Stimulated activated CD4-positive, alpha-beta T cell treated with anti-CD3 and anti-CD28 coated beads, Interleukin-2, amount 100 ng/mL, for 24 hours (primary cell): ENCODE measurements at regions not wholly inside any gene's neighbourhood (a gene's known extent, or its start where the extent isn't known, plus 50 kb on each side); places are given as distances from the start of the nearest gene placed in this dataset.
"Not testable (repeated sequence)": the region's sequence is repeated elsewhere in the genome, so short reads cannot be mapped to it uniquely, and the experiment has no call there.

Source experiments
- DNase-seq, 2 donors: peaks; one replicate each; pipeline ENCODE4 v3.0.0-alpha.2; 2020

DNA sequence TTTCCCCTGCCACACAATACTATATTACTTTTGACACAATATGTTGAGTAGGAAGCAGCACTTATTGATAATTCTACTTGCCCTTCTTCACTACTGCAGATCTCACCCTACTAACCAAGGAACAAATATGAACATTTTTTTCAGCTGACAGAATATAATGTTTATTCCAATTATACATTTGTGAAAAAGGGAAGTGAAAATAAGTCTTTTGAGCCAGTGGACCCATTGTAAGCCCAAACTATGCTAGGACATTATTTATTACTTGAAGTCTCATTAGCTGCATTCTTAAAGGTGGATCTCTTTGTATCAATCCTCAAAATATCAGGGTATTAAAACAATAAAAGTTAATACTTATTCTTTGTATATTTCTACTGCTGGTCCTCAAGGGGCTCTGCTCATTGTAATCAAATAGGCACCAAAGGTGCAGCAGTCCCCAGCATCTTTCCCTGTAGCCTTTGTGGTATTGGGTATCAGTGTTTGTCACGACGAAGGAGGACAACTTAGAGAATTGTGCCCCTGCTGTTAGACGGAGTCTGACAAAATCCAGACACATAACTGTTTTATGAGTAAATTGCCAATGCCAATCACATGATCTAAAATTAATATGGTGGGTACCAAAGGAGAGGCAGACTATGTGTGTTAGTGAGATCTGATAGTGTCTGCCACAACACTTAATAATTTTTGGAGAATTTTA lies 453.5 kb upstream of the CDH9 start:
- no peak for DNase-seq

DNA sequence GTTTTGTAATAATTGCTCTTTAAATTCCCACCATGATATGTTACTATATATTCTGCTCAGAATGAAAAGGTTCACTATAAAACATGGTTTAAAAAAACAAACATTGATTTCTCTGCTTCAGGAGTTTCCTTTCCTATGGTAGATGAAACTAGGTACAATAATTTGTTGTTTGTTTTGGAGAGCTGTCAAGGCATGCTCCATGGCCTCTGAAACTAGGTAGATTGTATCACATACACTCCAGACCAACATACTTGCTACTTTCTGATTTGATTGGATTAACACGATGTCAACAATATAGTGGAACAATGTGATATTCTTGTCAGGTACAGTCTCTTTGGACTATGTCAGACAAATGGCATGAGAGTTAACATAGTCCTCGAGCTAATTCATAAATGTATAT lies 452.7 kb upstream of the CDH9 start:
- DNase-seq: no peak

DNA sequence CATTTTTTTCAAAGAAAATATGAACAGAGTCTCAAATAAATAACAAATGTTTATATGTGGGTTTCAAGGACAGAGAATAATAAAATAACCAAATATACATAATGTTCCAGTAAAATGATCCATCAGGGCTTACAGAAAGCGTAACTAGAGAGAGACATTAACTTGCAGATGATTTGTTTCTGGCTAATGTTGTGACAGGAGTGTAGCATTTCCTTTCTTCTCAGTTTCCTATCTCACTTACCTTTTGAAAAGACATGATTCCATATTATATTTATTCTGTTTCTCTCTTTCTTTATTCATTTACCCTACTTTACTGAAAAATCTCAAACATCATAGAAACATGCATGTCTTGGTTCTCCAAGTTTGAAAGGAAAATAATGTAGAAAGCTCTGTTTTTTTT lies 451.3 kb upstream of the CDH9 start:
- no peak for DNase-seq

DNA sequence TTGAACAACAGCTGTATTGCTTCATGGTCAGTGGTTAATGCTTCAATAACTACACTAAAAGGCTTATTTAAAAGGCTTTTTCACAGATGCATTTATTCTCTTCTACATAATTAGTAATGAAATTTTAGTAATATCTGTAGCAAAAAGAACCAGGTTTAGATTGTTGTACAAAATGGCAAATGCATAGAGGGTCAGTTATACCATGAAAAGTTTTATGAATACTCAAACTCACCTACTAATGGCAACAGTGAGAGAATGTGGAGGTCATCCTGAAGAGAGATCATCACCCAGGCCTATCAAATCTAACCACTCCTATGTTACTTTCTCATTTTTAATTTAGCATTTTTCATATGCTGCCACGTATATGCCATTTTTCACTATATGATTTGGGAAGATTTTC lies 444.3 kb upstream of the CDH9 start:
- DNase-seq: no peak

DNA sequence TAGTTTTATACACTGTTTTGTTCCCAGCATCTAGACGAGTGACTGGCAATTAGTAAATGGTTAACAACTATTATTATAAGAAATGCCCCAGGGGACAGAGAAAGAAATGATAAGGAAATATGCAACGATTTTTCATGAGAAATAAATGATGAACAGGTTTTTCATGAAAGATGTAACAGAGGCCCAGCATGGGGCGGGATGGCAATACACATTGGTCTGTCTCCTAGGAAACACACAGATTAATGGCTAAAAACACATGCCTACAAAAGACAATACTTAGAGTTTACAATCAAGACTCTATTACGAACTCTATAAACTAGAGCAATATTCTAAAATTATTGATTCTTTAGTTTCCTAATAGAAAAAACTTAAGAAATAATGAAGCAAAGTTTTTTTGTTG lies 441.5 kb upstream of the CDH9 start:
- DNase-seq: no peak

GRCh38 chr5:27477550-27477949 lies 439.2 kb upstream of the CDH9 start:
- DNase-seq: no peak

- DNase-seq: no peak
Observed at GRCh38 chr5:27476356-27476988, 438.1 kb upstream of the CDH9 start.

- DNase-seq: no peak
Observed at GRCh38 chr5:27475063-27475462, 436.7 kb upstream of the CDH9 start.

- DNase-seq: no peak
Observed at GRCh38 chr5:27474395-27474794, 436.0 kb upstream of the CDH9 start.

- no peak for DNase-seq
Observed at GRCh38 chr5:27474047-27474309, 435.6 kb upstream of the CDH9 start.

DNA sequence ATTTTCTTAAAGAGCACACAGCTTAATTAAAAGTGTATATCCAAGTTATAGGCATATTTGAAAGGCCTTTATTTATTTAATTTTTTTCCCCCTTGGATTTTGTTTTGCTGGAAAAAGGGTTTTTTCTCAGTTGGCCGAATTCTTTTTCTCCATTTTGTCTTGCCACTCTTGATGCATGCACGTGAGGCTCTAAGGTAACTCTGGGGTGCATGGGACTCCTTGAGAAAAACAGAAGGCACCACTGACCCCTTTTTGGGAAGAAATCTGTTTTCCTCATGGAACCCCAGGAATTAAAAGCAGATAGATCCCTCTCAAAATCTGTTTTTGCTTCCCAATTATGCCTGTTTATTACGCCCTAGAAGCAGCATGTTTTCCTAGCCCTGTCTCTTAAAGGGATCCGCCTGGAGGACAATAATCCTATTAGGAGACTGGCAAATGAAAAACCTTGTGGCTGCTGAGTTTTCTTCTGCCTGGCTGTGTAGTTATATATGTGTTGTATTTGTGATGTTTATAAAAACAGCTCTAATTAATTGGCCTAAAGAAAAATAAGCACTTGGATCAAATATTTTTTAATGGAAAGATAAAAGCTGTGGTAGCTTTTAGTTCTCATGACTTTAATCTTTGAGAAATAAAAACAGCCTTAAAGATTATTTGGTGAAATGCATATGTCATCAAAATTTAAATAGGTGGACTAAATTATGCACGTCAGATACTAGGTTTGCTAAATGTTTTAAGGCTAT lies 435.1 kb upstream of the CDH9 start:
- DNase-seq: no peak

GRCh38 chr5:27472871-27473270 lies 434.5 kb upstream of the CDH9 start:
- no peak for DNase-seq

DNA sequence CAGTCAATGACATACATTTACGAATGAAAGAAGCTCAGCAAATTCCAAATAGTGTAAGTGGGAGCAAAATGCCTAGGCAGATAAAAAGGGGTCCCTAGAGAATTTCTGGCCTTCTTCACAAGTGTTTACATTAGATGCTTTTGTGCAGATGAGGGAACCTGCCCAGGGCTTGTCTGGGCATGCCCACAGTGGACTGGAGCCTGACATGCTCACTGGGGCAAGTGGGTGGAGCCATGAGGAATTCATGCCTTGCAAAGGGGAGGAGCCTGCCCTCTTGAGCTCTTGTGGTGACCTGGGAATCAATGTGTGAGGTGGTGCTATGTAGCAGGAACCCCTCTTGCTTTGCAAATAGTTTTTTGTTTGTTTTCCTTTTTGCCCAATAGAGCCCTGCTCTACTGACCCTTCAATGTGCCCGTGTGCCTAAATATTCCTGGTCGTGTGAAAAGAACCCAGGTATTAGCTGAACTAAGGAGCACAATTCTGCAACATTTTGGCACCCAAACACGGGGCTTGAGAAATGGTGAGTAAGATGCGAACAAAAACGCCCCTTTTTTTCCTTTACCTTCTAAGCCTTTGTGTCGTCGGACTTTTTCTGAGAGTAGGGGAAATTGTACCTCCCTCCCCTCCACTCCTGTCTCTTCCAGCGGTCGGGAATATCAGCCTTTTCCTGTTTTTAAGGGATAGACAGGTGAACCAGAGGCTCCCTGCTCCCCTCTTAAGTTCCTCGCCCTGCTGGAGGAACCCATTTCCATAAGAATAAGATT lies 433.8 kb upstream of the CDH9 start:
- DNase-seq: no peak

GRCh38 chr5:27466959-27467358 lies 428.6 kb upstream of the CDH9 start:
- no peak for DNase-seq

DNA sequence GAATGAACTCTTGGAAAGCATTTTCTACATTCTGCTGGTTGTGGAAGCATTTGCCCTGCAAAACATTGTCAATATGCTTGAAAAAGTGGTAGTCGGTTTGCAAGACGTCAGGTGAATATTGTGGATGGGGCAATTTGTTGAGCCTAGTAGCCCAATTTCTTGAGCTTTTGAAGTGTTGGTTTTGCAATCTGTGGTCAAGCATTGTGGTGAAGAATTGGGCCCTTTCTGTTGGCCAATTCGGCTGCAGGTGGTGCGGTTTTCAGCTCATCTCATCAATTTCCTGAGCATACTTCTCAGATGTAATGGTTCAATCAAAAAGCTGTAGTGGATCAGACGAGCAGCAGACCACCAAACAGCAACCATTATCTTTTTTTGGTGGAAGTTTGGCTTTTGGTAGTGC lies 426.8 kb upstream of the CDH9 start:
- no peak for DNase-seq

DNA sequence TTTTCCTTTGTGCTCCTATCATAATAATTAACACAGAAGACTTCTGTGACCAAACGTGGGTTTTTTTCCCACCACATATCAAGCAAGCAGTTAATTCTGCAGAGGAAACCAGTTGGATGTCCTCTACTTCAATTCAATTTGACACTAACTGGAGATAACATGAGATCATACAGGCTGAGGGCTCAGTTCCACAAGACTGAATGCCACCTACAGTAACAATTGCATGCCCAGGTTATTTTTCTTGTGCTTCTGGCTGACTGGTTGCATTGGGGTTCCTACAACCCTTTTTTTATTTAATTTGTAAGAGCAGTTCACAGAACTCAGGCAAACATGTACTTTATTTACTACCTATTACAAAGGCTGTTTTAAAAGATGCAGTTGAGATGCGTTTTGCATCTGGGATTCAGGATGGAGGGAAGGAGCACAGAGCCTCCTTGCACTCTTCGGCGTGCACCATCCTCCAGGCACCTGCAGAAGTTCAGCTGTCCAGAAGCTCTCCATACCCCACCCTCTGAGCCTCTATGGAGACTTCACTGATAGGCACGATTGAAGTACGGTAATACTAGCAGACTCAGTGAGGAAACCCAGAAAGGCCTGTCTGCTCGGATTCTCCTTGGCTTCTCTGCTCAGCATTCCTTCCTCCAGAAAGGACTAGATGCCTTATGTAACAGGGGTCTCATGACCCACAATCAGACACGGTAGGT lies 425.2 kb upstream of the CDH9 start:
- no peak for DNase-seq

GRCh38 chr5:27462936-27463335 lies 424.6 kb upstream of the CDH9 start:
- no peak for DNase-seq

DNA sequence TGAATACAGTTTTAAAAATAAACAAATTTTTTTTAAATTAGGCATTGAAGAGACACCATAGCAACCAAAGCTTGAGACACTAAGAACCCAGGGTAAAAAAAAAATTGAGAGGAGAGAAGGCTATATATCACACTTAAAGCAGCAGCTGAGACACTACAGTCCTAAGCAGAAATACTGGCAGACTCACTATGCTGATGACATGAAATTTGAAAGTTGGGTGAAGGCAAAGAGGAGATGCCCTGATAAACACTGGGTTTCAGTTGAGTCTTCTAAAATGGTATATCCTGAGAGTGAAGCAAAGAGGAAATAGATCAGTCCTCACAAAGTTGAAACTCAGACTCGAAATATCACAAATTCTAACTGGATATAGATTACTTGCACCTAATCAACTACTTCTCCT lies 419.9 kb upstream of the CDH9 start:
- no peak for DNase-seq

GRCh38 chr5:27451377-27451776 lies 413.0 kb upstream of the CDH9 start:
- DNase-seq: no peak

- no peak for DNase-seq
Observed at GRCh38 chr5:27450607-27451006, 412.2 kb upstream of the CDH9 start.

DNA sequence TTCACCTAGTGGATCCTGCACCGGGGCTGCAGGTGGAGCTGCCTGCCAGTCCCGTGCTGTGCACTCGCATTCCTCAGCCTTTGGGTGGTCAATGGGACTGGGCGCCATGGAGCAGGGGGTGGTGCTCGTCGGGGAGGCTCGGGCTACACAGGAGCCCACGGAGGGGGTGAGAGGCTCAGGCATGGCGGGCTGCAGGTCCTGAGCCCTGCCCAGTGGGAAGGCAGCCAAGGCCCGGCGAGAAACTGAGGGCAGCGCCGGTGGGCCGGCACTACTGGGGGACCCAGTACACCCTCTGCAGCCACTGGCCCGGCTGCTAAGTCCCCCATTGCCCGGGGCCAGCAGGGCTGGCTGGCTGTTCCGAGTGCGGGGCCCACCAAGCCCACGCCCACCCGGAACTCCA lies 401.0 kb upstream of the CDH9 start:
- not testable (repeated sequence) for DNase-seq

- DNase-seq: no peak
Observed at GRCh38 chr5:27437594-27438200, 399.3 kb upstream of the CDH9 start.

GRCh38 chr5:27434335-27434734 lies 395.9 kb upstream of the CDH9 start:
- DNase-seq: no peak
